ENCODE measurements at regions not wholly inside any gene's neighbourhood (a gene's known extent, or its start where the extent isn't known, plus 50 kb on each side); places are given as distances from the start of the nearest gene placed in this dataset.
"Not testable (repeated sequence)": the region's sequence is repeated elsewhere in the genome, so short reads cannot be mapped to it uniquely, and the experiment has no call there.

DNA sequence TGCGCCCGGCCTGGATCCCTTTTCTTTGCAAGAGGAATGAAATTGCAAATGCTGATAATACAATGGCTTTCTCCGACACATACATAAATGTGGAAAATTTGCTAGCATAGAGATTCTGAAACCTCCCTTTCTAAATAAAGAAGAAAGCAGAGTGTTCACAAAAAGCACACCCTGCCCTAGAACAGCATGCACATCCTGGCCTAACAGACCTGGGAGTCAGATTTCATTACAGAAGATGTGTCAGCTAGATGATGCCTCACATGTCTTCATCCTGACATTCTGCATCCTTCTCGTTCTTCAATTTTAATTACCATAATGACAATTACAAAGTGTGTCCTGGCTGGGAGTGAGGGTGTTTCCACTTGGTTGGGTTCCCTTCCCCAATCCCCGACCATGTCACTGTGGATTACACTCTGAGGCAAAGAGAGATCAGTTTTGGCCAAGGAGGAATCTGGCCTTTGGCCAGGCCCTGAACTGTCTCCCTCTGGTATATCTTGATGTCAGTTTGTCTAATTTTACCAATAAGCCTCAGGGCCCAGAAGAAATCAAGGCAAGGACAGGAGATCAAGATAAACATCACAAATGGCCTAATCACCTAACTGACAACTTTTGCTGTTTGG is 104.9 kb upstream of the SPATA12 start:
- no peak for DNase-seq (ENCODE audit: low read depth in 2 of 2)

DNA sequence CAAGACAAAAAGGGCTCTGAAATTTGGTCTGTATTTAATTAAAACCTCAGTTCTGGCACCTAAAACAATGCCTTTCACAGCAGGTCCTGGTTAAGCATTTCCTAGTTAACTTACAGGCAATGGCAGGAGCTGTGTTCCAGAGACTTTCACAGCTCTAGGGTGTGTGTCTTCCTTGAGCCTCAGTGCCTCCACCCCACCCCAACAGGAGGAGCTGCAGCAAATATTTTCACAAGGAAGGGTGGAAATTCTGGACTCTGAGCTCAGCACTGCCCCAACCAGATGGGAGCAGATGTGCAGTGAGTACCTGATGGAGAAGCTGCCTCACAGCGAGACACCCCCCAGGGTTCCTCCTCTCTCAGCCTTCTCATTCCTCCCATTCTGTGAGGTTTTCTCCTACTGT is 106.3 kb upstream of the SPATA12 start:
- DNase-seq (ENCODE audit: low read depth in 2 of 2): no peak

- no peak for DNase-seq (ENCODE audit: low read depth in 2 of 2)
Measured at GRCh38 chr3:56952846-56953245, 107.6 kb upstream of the SPATA12 start.

- no peak for DNase-seq (ENCODE audit: low read depth in 2 of 2)
Measured at GRCh38 chr3:56952061-56952460, 108.4 kb upstream of the SPATA12 start.

- no peak for DNase-seq (ENCODE audit: low read depth in 2 of 2)
Measured at GRCh38 chr3:56951366-56951765, 109.1 kb upstream of the SPATA12 start.

- DNase-seq (ENCODE audit: low read depth in 2 of 2): not testable (repeated sequence)
Measured at GRCh38 chr3:56945378-56945777, 115.1 kb upstream of the SPATA12 start.

GRCh38 chr3:56942523-56942922 is 117.9 kb upstream of the SPATA12 start:
- no peak for DNase-seq (ENCODE audit: low read depth in 2 of 2)

GRCh38 chr3:56940976-56941375 is 119.5 kb upstream of the SPATA12 start:
- DNase-seq (ENCODE audit: low read depth in 2 of 2): no peak

DNA sequence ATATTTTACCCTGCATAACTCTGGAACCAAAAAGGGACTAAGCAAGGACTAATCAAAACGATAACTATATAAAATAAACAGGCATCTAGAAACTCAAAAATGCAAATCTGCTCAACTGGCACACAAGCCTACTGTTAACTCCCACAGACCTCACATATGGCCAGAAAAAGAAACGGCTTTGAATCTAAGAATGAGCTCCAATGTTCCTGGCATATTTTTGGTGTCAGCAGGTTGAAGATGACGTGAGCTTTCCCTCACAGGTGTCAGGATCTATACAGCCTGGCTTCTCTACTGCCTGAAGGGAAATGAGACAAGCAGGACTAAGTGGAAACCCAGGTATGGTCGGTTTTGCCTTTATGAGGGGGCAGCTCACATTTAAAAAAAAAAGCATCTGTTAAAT is 120.1 kb upstream of the SPATA12 start:
- DNase-seq (ENCODE audit: low read depth in 2 of 2): no peak

- DNase-seq (ENCODE audit: low read depth in 2 of 2): no peak
Measured at GRCh38 chr3:56939834-56940233, 120.6 kb upstream of the SPATA12 start.

DNA sequence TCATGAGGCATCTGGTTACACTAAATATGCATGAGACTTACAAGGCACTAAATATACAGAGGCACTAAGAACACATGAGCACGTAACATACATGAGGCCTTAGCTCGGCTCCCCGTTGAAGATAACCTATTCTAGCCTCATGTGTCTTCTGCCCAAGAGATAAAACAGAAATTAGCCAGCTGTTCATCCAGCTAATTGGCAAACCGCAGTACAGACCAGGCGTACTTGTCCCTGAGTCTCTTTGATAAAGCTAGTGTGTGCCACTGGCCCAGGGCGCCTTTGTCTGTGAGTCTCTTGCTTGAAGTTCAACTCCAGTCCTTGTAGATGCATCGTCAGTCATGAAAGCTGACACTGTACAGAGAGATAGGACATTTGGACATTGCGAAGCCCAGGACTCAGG is 121.9 kb upstream of the SPATA12 start:
- DNase-seq (ENCODE audit: low read depth in 2 of 2): no peak

- no peak for DNase-seq (ENCODE audit: low read depth in 2 of 2)
Measured at GRCh38 chr3:56937580-56937979, 122.9 kb upstream of the SPATA12 start.

DNA sequence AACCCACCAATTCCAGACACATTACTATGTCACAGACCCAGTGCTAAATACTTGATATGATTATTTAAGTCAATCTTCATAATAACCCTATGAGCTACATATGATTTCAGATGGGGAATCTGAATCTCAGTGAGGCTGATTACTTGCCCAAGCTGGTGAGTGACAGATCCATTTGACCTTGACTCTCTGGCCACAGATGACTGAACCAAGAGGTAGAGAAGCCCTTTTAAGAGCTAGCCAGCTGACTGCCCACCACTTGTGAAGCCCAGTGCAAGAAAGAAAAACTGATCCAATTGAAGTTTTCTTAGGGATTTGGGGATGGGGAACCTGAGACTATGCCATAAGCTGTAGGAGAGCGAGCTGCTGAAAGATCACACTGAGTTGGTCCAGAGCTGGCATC is 124.7 kb upstream of the SPATA12 start:
- no peak for DNase-seq (ENCODE audit: low read depth in 2 of 2)

DNA sequence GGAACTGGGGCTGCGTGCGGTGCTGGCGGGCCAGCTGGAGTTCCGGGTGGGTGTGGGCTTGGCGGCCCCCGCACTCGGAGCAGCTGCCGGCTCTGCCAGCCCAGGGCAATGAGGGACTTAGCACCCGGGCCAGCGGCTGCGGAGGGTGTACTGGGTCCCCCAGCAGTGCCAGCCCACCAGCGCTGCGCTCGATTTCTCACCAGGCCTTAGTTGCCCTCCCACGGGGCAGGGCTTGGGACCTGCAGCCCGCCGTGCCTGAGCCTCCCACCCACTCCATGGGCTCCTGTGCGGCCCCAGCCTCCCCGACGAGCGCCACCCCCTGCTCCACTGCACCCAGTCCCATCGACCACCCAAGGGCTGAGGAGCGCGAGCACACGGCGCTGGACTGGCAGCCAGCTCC is 126.0 kb upstream of the SPATA12 start:
- not testable (repeated sequence) for DNase-seq (ENCODE audit: low read depth in 2 of 2)

- DNase-seq (ENCODE audit: low read depth in 2 of 2): no peak
Measured at GRCh38 chr3:56933803-56934202, 126.7 kb upstream of the SPATA12 start.

DNA sequence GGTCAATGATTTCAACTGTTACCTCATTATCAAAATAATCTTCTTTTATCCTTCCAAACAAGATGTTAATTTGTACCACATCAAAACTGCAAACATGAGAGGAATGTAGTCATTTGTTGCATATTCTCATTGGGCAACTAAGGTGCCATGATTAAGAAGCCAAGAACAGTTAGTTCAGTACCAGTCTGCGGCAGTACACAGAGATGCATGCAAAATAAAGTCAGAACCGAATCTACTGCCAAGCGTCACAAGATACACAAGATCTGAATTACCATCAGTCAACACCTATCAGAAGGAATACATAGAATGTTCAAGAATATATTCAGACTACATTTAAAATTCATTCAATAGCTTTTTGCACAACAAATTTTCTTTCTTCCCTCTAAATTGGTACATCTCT is 127.6 kb upstream of the SPATA12 start:
- DNase-seq (ENCODE audit: low read depth in 2 of 2): no peak

DNA sequence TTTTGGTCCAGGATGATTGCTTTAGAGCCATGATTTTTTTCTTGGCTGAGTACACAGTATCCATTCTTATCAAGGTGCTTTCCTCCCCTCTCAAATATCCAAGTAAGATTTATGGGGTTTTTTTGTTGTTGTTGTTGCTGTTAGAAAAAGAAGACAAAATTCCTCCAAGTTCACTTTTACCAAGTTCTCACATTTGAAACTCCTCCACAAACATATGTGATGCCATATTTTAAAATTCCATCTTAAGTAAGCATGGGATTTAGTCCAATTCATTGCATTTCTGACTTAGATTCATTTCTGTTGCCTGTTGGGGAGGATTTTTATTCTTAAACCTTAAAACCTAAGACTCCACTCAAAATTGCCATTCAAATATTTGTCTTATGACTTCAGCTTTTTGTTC is 128.6 kb upstream of the SPATA12 start:
- no peak for DNase-seq (ENCODE audit: low read depth in 2 of 2)

DNA sequence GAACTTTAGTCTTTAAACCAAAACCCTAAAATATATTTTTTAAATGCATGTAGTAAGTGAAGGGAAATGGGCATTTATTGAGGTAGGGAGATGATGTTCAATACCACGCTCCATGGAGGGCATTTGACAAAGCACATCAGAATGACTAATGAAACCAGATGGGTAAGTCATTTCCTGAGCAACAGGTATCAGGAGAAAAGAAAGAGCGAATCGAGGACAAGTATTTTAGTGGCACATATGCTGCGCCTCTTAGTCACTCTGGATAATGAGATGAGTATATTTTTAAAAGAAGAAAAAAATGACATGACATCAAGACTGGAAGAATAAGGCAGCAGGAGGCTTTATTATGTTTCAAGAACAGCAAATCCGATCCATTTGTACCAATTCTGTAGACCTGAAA is 129.0 kb upstream of the ARHGEF3 start:
- no peak for DNase-seq (ENCODE audit: low read depth in 2 of 2)

DNA sequence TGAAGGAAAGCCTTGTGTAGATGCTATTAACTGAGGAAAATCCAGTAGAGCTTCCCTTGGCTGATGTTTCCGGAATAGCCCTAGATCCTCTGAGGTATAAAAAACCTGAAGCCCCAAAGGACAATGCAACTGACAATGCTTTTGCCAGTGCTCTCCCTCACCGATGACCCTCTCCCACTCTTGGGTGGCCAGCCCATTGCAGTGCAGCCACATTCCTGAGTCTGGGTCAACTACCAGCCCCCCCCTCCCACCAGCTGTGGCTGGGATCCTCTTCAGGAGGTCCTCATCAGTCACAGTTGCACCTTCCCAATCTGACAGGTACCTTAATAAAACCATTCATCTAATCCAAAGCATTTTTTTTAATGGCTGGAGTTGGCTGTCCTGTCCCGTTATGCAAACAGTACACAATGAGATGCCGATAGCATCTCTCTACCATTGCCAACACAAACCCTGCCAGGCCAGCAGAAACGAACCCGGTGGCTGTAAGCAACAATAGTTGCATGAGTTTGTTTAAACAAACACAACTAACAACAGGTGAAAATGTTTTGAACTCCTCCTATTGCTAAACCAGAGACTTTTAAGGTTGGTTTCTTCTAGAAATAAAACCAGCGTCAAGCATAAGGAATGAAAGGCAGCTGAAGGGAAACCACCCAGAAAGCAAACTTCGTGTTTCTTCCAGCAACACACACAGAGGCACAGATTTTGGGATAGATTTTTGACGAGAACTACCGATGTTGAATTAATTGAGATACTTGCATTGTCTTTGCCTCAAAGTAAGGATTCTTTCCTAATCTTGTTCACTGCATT is 128.3 kb upstream of the ARHGEF3 start:
- DNase-seq (ENCODE audit: low read depth in 2 of 2): no peak

DNA sequence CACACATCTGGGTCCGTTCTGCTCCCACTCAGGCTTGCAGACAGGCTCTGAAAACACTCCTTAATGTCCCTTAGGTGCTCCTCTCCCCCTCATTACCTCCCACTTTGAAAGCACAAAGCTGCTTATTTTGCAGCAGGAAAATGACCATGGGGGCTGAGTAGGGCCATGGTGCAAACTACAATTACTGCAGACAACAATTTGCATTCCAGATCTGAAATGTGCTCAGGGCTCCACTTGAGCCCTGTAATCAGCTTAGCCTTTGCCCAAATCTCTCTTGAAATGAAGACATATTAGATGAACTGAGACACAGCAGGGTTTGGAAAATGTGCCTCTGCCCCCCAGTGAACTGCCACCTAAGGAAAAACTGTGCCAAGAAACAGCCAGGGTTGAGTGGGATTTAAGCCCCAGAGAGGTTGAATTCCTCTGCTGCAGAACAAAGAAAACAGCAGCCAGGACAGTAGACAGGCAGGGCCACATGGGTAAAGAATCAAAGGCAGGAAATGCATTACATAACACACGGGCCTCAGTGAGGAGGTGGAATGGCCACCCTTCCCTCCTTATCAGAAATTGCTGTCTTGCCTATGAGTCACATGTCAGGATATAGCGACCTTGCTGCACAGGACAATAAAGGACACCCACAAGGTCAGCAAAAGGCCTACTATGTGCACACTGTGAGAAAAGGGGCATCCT is 126.8 kb upstream of the ARHGEF3 start:
- DNase-seq (ENCODE audit: low read depth in 2 of 2): no peak

DNA sequence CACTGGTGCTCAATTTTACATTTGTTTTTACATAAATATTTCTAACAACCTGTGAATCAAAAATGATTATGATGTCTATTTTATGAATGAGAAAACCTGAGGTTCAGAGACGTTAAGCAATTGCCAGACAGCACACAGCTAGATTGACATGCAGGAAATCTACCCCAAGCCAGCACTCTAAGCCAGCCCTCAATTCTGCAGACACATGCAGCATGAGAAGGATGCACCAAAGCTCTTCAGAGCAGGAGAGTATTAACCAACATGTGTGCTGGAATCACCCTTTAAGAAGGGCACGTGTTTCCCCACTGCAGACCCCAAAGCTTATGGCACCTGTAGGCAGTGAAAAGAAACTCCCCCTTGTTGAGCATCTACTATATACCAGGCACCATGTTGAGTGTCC is 126.1 kb upstream of the ARHGEF3 start:
- no peak for DNase-seq (ENCODE audit: low read depth in 2 of 2)

GRCh38 chr3:56926947-56927282 is 125.2 kb upstream of the ARHGEF3 start:
- DNase-seq (ENCODE audit: low read depth in 2 of 2): no peak
